Tibial nerve (tissue), 4 donors: ENCODE measurements at regions not wholly inside any gene's neighbourhood (a gene's known extent, or its start where the extent isn't known, plus 50 kb on each side); places are given as distances from the start of the nearest gene placed in this dataset.

Experiments
- DNase-seq, 2 donors: peaks; one replicate each; pipeline ENCODE4 v3.0.0-alpha.2; 2019; ENCODE audit warnings: low spot score in 2 of 2
- H3K27ac ChIP-seq, 4 donors: fragments of 200-600 bp; sonication (generic) in 3 of 4; one replicate each; pipeline ENCODE4 v1.5.1; 2017 to 2019; ENCODE audit warnings: mild to moderate bottlenecking in 1 of 4
- H3K27me3 ChIP-seq, 2 donors: fragments of 200-600 bp; sonication (generic) in 1 of 2; one replicate each; pipeline versions ENCODE4 v1.5.1 to v1.6.0; 2017 to 2019
- H3K36me3 ChIP-seq, 3 donors: fragments of 200-600 bp; sonication (generic); one replicate each; pipeline ENCODE4 v1.5.1; 2018 to 2019
- H3K4me1 ChIP-seq, 4 donors: fragments of 200-600 bp; sonication (generic) in 3 of 4; one replicate each; pipeline ENCODE4 v1.5.1; 2017 to 2019
- H3K4me3 ChIP-seq, 4 donors: fragments of 200-600 bp; sonication (generic) in 3 of 4; one replicate each; pipeline ENCODE4 v1.5.1; 2017 to 2019; ENCODE audit warnings: mild to moderate bottlenecking in 1 of 4, moderate library complexity in 1 of 4
- H3K9me3 ChIP-seq, 4 donors: fragments of 200-600 bp; sonication (generic) in 3 of 4; one replicate each; pipeline ENCODE4 v1.5.1; 2017 to 2019
- EP300 ChIP-seq, 2 donors: sonication (generic); formaldehyde crosslinking; IDR thresholded peaks; one replicate each; pipeline ENCODE4 v1.6.1; 2017; ENCODE audit warnings: antibody characterized with exemption in 2 of 2, mild to moderate bottlenecking in 1 of 2
- POLR2A ChIP-seq, 2 donors: fragments of 450-650 bp; IDR thresholded peaks; one replicate each; pipeline ENCODE4 v1.6.1; 2017; ENCODE audit warnings: antibody characterized with exemption in 2 of 2, mild to moderate bottlenecking in 2 of 2, moderate library complexity in 2 of 2
- WGBS, 2 donors: methylation state at CpG; one replicate each; pipeline ENCODE4 v1.1.5; 2018; 5-methylcytosine and 5-hydroxymethylcytosine counted together
- TF ChIP-seq, protein P1 (sequence below), 5 experiments: fragments of 200-600 bp in 3 of 5; fragments of 450-650 bp in 2 of 5; sonication (generic) in 3 of 5; IDR thresholded peaks; one replicate each; pipeline ENCODE4 v1.5.1; 2016 to 2019; ENCODE audit warnings: antibody characterized with exemption in 5 of 5, mild to moderate bottlenecking in 3 of 5, moderate library complexity in 2 of 5

DNA sequence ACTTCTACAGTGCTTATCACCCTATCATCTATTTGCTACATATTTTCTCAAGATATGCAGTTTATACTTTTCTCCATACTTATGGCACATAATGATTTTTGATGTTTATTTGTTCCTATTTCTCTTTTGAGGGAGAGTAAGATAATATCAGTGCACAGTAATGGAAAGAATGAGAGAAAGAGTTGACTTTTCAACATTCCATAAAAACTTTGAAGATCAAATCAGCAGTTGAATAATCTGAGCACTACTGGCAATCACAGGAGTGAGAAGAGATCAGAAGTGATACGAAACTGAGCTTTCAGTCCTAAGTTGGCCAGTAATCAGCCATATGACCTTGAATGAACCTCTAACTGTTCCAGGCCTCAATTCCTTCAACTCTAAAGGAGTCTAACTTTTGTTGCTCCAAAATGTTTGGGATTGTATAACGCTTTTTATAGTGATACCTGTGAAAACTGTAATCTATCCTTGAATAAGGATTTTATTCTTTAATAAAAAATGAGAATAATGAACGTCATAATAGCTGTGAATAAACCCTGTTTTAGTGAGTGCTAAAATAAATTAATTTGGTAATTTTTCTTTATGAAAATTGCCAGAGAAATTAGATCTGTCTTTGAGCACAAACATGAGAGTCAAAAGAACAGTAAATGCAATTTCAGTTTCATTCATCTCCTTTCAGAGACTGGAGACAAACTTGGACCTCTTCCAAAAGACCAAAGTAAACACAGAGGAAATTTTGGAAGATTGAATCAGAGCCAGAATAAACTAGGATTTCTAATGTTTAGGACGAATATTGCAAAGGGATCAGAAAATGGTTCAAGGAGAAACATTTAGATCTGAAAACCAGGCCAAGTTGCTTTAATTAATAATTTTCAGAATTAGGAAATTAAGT, 309.9 kb downstream of the ADGRL2 start:
- TF ChIP-seq POLR2A (IDR thresholded peaks at IDR 0.05), result no peak
- no peak for TF ChIP-seq EP300 (IDR thresholded peaks at IDR 0.05)
- TF ChIP-seq, protein P1, sequence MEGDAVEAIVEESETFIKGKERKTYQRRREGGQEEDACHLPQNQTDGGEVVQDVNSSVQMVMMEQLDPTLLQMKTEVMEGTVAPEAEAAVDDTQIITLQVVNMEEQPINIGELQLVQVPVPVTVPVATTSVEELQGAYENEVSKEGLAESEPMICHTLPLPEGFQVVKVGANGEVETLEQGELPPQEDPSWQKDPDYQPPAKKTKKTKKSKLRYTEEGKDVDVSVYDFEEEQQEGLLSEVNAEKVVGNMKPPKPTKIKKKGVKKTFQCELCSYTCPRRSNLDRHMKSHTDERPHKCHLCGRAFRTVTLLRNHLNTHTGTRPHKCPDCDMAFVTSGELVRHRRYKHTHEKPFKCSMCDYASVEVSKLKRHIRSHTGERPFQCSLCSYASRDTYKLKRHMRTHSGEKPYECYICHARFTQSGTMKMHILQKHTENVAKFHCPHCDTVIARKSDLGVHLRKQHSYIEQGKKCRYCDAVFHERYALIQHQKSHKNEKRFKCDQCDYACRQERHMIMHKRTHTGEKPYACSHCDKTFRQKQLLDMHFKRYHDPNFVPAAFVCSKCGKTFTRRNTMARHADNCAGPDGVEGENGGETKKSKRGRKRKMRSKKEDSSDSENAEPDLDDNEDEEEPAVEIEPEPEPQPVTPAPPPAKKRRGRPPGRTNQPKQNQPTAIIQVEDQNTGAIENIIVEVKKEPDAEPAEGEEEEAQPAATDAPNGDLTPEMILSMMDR (IDR thresholded peaks at IDR 0.05), result no peak
- DNase-seq, result no peak
- Histone ChIP-seq H3K27me3 (no peaks in the 10 kb centered on the region), H3K4me1 (peaks cover 0 to 13% (median 0%) of the 10 kb centered on the region in 4 donors), H3K27ac (no peak overlapping the region), H3K9me3 (no peaks in the 10 kb centered on the region), H3K36me3 (no peaks in the 10 kb centered on the region), H3K4me3 (no peak overlapping the region)
- 40 to 43% methylated on average over 4 of the region's 4 CpGs for WGBS, 2 donors

DNA sequence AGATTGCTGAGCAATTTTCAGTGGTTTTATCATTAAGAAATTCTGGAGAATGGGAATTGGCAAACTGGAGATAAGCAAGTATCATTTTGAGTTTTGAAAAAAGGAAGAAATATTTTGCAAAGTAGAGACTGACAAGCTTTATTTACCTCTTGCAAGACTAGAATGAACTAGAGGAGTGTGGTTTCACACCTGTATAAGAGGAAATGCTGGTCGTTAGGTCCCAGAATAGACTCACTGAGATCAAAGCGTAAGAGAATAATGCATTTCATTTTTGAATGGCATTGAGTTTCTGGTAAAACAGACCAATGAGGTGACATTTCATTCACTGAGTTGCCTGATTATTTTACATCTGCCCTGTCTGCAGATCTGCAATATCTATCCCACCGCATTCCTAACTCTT, 308.1 kb downstream of the ADGRL2 start:
- no peak for DNase-seq
- no peaks in the 10 kb centered on the region for H3K9me3 ChIP-seq
- peaks cover 0 to 13% (median 0%) of the 10 kb centered on the region in 4 donors for H3K4me1 ChIP-seq
- no peak for TF ChIP-seq EP300 (IDR thresholded peaks at IDR 0.05)
- no peaks in the 10 kb centered on the region for H3K27me3 ChIP-seq
- no peak overlapping the region for H3K4me3 ChIP-seq
- no peaks in the 10 kb centered on the region for H3K36me3 ChIP-seq
- H3K27ac ChIP-seq, result no peak overlapping the region
- WGBS, 2 donors, result 58 to 59% methylated on average over 3 of the region's 3 CpGs

DNA sequence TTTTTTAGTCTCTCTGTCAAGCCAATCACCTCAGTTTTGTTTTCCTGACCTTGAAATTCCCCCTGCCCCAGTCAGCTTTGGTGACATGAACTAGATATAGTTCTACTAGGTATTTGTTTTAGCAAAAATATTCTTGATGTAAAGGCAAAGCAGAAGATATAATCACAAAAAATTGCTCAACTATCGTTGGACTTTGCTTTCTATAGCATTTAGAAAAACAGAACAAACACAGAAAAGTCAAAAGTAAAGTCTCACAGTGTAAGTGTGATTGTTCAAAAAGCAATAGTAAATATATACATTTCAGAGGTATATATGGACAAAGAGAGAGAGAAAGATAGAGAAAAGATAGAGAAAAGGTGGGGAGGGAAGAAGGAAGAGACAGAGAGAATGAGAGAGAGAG, 305.9 kb downstream of the ADGRL2 start:
- Histone ChIP-seq H3K4me1 (peaks cover 0 to 13% (median 0%) of the 10 kb centered on the region in 4 donors), H3K27me3 (no peaks in the 10 kb centered on the region), H3K36me3 (no peaks in the 10 kb centered on the region), H3K4me3 (no peak overlapping the region), H3K27ac (no peak overlapping the region), H3K9me3 (no peaks in the 10 kb centered on the region)
- TF ChIP-seq, protein P1 (IDR thresholded peaks at IDR 0.05), result no peak
- TF ChIP-seq POLR2A (IDR thresholded peaks at IDR 0.05) (no peak), EP300 (IDR thresholded peaks at IDR 0.05) (no peak)
- WGBS, 2 donors, result 81 to 92% methylated on average over 1 of the region's 1 CpG
- DNase-seq, result no peak

DNA sequence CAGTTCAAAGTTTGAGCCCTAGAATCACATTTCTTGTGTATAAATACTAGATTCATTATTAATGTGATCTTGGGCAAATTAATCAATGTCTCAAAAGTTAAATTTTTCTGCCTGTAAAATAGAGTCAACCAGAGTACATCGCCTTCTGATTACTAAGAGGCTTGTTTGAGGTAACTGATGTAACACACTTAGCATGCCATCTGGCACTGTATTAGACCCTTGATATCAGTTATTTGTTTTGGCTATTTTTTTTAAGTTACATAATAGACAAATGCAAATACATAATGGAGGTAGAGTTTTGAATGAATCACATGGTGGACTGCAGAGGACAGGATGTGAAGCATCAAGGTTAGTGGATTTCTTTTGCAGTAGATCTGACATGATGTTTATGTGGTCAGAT, 298.4 kb downstream of the ADGRL2 start:
- no peaks in the 10 kb centered on the region for H3K4me1 ChIP-seq
- no peak overlapping the region for H3K4me3 ChIP-seq
- 88 to 89% methylated on average over 1 of the region's 1 CpG for WGBS, 2 donors
- no peak overlapping the region for H3K27ac ChIP-seq
- TF ChIP-seq POLR2A (IDR thresholded peaks at IDR 0.05) (no peak), EP300 (IDR thresholded peaks at IDR 0.05) (no peak)
- TF ChIP-seq, protein P1 (IDR thresholded peaks at IDR 0.05), result no peak
- H3K9me3 ChIP-seq, result no peaks in the 10 kb centered on the region
- no peak for DNase-seq
- H3K27me3 ChIP-seq, result no peaks in the 10 kb centered on the region
- H3K36me3 ChIP-seq, result no peaks in the 10 kb centered on the region

DNA sequence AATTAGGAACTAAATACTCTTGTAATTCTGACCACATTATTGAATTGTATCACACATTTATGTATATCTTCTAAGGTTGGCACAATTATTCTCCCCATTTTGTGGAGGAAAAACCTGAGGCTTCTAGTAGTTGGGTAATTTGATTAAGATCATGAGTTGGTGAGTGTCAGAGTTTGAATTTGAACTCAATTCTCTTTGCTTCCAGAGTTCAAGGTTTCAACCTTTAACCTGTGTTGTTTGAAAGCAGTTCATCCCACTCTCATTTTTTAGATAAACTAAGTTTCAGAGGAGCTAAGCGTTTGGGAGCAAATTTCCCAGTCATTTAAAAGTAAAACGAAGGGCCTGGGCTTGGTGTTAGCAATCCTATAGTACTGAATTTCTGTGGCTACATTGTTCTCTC, 293.4 kb downstream of the ADGRL2 start:
- no peak for DNase-seq
- Histone ChIP-seq H3K4me3 (no peak overlapping the region), H3K9me3 (no peaks in the 10 kb centered on the region), H3K36me3 (no peaks in the 10 kb centered on the region), H3K4me1 (no peaks in the 10 kb centered on the region), H3K27me3 (no peaks in the 10 kb centered on the region), H3K27ac (no peak overlapping the region)
- TF ChIP-seq POLR2A (IDR thresholded peaks at IDR 0.05), result no peak
- TF ChIP-seq EP300 (IDR thresholded peaks at IDR 0.05), result no peak
- TF ChIP-seq, protein P1 (IDR thresholded peaks at IDR 0.05), result no peak
- 81 to 94% methylated on average over 2 of the region's 2 CpGs for WGBS, 2 donors
